B cell (primary cell): ENCODE measurements at regions not wholly inside any gene's neighbourhood (a gene's known extent, or its start where the extent isn't known, plus 50 kb on each side); places are given as distances from the start of the nearest gene placed in this dataset.

Source experiments
- ATAC-seq: fragments of 200-7000 bp; cut with Tn5 transposase; one replicate; pipeline ENCODE4 v1.10.0; 2021; ENCODE audit warnings: low read depth, mild to moderate bottlenecking, moderate number of reproducible peaks, moderate library complexity
- CTCF ChIA-PET: fragments of 350-600 bp; sonication (Branson Sonifier 250); formaldehyde crosslinking; loops from one replicate; lab custom pipeline; 2021; ENCODE audit warnings: antibody characterized with exemption, inconsistent platforms; lab: Charles Lee
- POLR2A ChIA-PET: fragments of 350-600 bp; sonication (Branson Sonifier 250); formaldehyde crosslinking; loops from one replicate; lab custom pipeline; 2021; ENCODE audit warnings: antibody characterized with exemption; lab: Charles Lee
- DNase-seq: peaks from one replicate; pipeline ENCODE4 v3.0.0; 2013
- H2AFZ ChIP-seq: 2 replicates; pipeline ENCODE4 v1.6.1; 2012; ENCODE audit warnings: mild to moderate bottlenecking, low read depth, low read length; ENCODE audit not compliant: insufficient read depth, poor library complexity, severe bottlenecking
- H3K27ac ChIP-seq, 2 donors: 1 replicate in 1 of 2; 2 replicates in 1 of 2; pipeline ENCODE4 v1.5.1; 2012 to 2013; ENCODE audit warnings: low read length in 2 of 2, mild to moderate bottlenecking in 2 of 2, moderate library complexity in 1 of 2
- H3K27me3 ChIP-seq, 4 experiments: fragments of 200-600 bp in 1 of 4; sonication (generic) in 1 of 4; replicated peaks in 1 of 4; 1 replicate in 2 of 4; 2 replicates in 2 of 4; pipeline versions ENCODE4 v1.6.1 to v1.7.0; 2013 to 2016; ENCODE audit warnings: low read length in 3 of 4, mild to moderate bottlenecking in 2 of 4, mixed read lengths in 1 of 4, moderate library complexity in 1 of 4; ENCODE audit not compliant: insufficient read depth in 4 of 4, control insufficient read depth in 3 of 4; ENCODE audit errors: control extremely low read depth in 1 of 4
- H3K36me3 ChIP-seq, 2 experiments: replicated peaks in 1 of 2; 1 replicate in 1 of 2; 2 replicates in 1 of 2; pipeline versions ENCODE4 v1.6.1 to v1.7.1; 2013; ENCODE audit warnings: low read length in 1 of 2; ENCODE audit not compliant: insufficient read depth in 2 of 2, control insufficient read depth in 1 of 2; ENCODE audit errors: control extremely low read depth in 1 of 2, extremely low read depth in 1 of 2
- H3K4me1 ChIP-seq, 2 donors: fragments of 200-600 bp in 1 of 2; sonication (generic) in 1 of 2; 1 replicate in 1 of 2; 2 replicates in 1 of 2; pipeline versions ENCODE4 v1.5.1 to v1.6.1; 2013 to 2017; ENCODE audit warnings: low read length in 2 of 2; ENCODE audit not compliant: control insufficient read depth in 2 of 2, insufficient read depth in 2 of 2
- H3K4me2 ChIP-seq: replicated peaks from 2 replicates; pipeline ENCODE3; 2012; ENCODE audit warnings: mild to moderate bottlenecking, low read depth, low read length; ENCODE audit not compliant: poor library complexity, severe bottlenecking
- H3K4me3 ChIP-seq, 5 experiments: fragments of 200-600 bp in 1 of 5; sonication (generic) in 1 of 5; 1 replicate in 3 of 5; 2 replicates in 2 of 5; pipeline versions ENCODE4 v1.5.1 to v1.7.0; 2011 to 2016; ENCODE audit warnings: low read length in 4 of 5, mild to moderate bottlenecking in 4 of 5, low read depth in 2 of 5, control low read depth in 1 of 5, moderate library complexity in 1 of 5; ENCODE audit not compliant: insufficient read depth in 1 of 5; ENCODE audit errors: control extremely low read depth in 1 of 5, extremely low read depth in 1 of 5
- H3K79me2 ChIP-seq: fragments of 200-600 bp; sonication (generic); one replicate; pipeline ENCODE4 v1.6.0; 2016; ENCODE audit warnings: low read length; ENCODE audit not compliant: control insufficient read depth, insufficient read depth
- H3K9ac ChIP-seq: fragments of 200-600 bp; sonication (generic); 2 replicates; pipeline ENCODE4 v1.6.1; 2017; ENCODE audit warnings: mild to moderate bottlenecking, low read length, moderate library complexity
- H3K9me3 ChIP-seq, 3 donors: one replicate each; pipeline versions ENCODE4 v1.6.1 to v1.7.1; 2013; ENCODE audit warnings: low read length in 2 of 3; ENCODE audit not compliant: control insufficient read depth in 2 of 3, insufficient read depth in 1 of 3; ENCODE audit errors: control extremely low read depth in 1 of 3
- H4K20me1 ChIP-seq: 2 replicates; pipeline ENCODE4 v1.6.0; 2012; ENCODE audit warnings: mild to moderate bottlenecking, low read length; ENCODE audit not compliant: insufficient read depth, control insufficient read depth, poor library complexity, severe bottlenecking
- H3K27ac Mint-ChIP-seq: one replicate; pipeline ENCODE4 v1.8.0; 2021; ENCODE audit warnings: mixed read lengths
- H3K27me3 Mint-ChIP-seq: one replicate; pipeline ENCODE4 v1.8.0; 2021; ENCODE audit warnings: mixed read lengths
- H3K4me1 Mint-ChIP-seq: one replicate; pipeline ENCODE4 v1.8.0; 2021; ENCODE audit warnings: mixed read lengths
- H3K4me3 Mint-ChIP-seq: one replicate; pipeline ENCODE4 v1.8.0; 2021; ENCODE audit warnings: mixed read lengths
- H3K9me3 Mint-ChIP-seq: one replicate; pipeline ENCODE4 v1.8.0; 2022; ENCODE audit warnings: mixed read lengths; ENCODE audit not compliant: insufficient read depth
- EZH2 ChIP-seq: IDR thresholded peaks from 2 replicates; pipeline ENCODE4 v1.6.1; 2012; ENCODE audit warnings: borderline replicate concordance, low read depth, mild to moderate bottlenecking, moderate library complexity, low read length; ENCODE audit not compliant: insufficient read depth, poor library complexity, severe bottlenecking
- WGBS: methylation state at CpG from one replicate; pipeline ENCODE4 v1.1.5; 2013; ENCODE audit warnings: missing lambda C conversion rate; ENCODE audit not compliant: insufficient coverage; 5-methylcytosine and 5-hydroxymethylcytosine counted together
- intact Hi-C: fragments of 100-400 bp; cut with micrococcal nuclease; formaldehyde crosslinking; loops from one replicate; pipeline ENCODE4 v1.10.0; 2022
- TF ChIP-seq, protein P1 (sequence below): fragments of 200-600 bp; IDR thresholded peaks from one replicate; pipeline ENCODE4 v1.8.0; 2022; ENCODE audit warnings: antibody characterized with exemption, mild to moderate bottlenecking

DNA sequence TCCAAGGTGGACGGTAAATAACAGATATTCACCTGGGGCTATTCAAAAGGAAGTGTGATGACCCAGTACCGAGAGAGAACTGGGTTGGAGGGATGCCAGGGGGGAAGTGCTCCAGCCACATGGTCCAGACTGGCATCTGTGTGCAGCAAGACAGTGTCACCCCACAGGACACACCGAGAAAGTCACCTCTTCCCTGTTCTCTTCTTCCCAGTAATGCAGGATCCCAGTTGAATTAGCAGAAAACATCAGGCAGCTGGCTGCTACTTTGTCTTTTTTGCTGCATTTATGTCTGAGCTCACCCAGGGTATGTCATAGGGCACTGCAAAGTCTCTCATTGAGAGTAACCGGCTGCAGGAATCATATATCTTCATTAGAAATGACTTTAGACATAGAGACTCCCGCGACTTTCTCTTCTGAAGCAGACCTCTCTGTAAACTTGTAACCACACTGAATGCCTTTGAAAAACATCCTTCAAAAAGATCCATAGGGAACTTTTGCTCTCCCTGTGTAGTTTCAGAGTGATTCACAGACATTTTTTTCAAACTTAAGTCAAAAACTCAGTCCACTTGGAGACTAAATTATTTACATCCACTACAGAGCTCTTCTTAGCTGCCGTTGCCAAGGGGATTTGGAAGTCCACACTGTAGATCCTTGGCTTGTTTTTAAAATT lies 609.0 kb upstream of the DPP6 start:
- H3K27ac Mint-ChIP-seq: no peak overlapping the region

GRCh38 chr7:153444641-153445040 lies 607.6 kb upstream of the DPP6 start:
- no peak overlapping the region for H3K9ac ChIP-seq
- Mint-ChIP-seq H3K9me3 (no peaks in the 10 kb centered on the region), H3K27ac (no peak overlapping the region), H3K27me3 (no peaks in the 10 kb centered on the region), H3K4me1 (no peaks in the 10 kb centered on the region), H3K4me3 (no peak overlapping the region)
- POLR2A ChIA-PET: no interaction called here
- H3K79me2 ChIP-seq: no peaks in the 10 kb centered on the region
- H3K27me3 ChIP-seq: no peaks in the 10 kb centered on the region
- H3K9me3 ChIP-seq: peaks cover 0 to 13% (median 0%) of the 10 kb centered on the region in 3 donors
- CTCF ChIA-PET: no interaction called here
- intact Hi-C loops: no loop called here
- H3K4me1 ChIP-seq: no peaks in the 10 kb centered on the region
- H3K27ac ChIP-seq: no peak overlapping the region
- no peak for ATAC-seq
- TF ChIP-seq, protein P1, sequence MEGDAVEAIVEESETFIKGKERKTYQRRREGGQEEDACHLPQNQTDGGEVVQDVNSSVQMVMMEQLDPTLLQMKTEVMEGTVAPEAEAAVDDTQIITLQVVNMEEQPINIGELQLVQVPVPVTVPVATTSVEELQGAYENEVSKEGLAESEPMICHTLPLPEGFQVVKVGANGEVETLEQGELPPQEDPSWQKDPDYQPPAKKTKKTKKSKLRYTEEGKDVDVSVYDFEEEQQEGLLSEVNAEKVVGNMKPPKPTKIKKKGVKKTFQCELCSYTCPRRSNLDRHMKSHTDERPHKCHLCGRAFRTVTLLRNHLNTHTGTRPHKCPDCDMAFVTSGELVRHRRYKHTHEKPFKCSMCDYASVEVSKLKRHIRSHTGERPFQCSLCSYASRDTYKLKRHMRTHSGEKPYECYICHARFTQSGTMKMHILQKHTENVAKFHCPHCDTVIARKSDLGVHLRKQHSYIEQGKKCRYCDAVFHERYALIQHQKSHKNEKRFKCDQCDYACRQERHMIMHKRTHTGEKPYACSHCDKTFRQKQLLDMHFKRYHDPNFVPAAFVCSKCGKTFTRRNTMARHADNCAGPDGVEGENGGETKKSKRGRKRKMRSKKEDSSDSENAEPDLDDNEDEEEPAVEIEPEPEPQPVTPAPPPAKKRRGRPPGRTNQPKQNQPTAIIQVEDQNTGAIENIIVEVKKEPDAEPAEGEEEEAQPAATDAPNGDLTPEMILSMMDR: no peak
- no peak for TF ChIP-seq EZH2
- H3K36me3 ChIP-seq: no peaks in the 10 kb centered on the region
- no peak for DNase-seq
- H3K4me3 ChIP-seq: no peak overlapping the region
- no peaks in the 10 kb centered on the region for H4K20me1 ChIP-seq
- 88% methylated on average over 6 of the region's 8 CpGs for WGBS
- no peak overlapping the region for H2AFZ ChIP-seq
- H3K4me2 ChIP-seq: no peak overlapping the region

More for the DNA sequence above, 609.0 kb upstream of the DPP6 start:
- H3K4me2 ChIP-seq: no peak overlapping the region
- WGBS: 90% methylated on average over 5 of the region's 7 CpGs
- no peaks in the 10 kb centered on the region for H3K79me2 ChIP-seq
- H3K4me1 Mint-ChIP-seq: no peaks in the 10 kb centered on the region
- H2AFZ ChIP-seq: no peak overlapping the region
- no peak overlapping the region for H3K27ac ChIP-seq
- no peak for DNase-seq
- no peaks in the 10 kb centered on the region for H3K27me3 ChIP-seq
- no peaks in the 10 kb centered on the region for H3K4me1 ChIP-seq
- H3K4me3 ChIP-seq: no peak overlapping the region
- no peaks in the 10 kb centered on the region for H3K9me3 Mint-ChIP-seq
- H3K9ac ChIP-seq: no peak overlapping the region
- no peak for ATAC-seq
- intact Hi-C loops: no loop called here
- no peaks in the 10 kb centered on the region for H3K36me3 ChIP-seq
- H4K20me1 ChIP-seq: no peaks in the 10 kb centered on the region
- ChIA-PET CTCF (no interaction called here), POLR2A (no interaction called here)
- H3K9me3 ChIP-seq: peaks cover 0 to 17% (median 0%) of the 10 kb centered on the region in 3 donors
- H3K4me3 Mint-ChIP-seq: no peak overlapping the region
- TF ChIP-seq EZH2: no peak
- TF ChIP-seq, protein P1: no peak
- no peaks in the 10 kb centered on the region for H3K27me3 Mint-ChIP-seq
